Astrocyte (in vitro differentiated cells and primary cell): ENCODE measurements at regions not wholly inside any gene's neighbourhood (a gene's known extent, or its start where the extent isn't known, plus 50 kb on each side); places are given as distances from the start of the nearest gene placed in this dataset.

Experiments
- DNase-seq: peaks from one replicate; pipeline ENCODE4 v3.0.0-alpha.2; 2010; ENCODE audit warnings: low read depth
- FAIRE-seq: peaks from 2 replicates; lab custom pipeline; 2011; peaks lifted over from hg19 to GRCh38; lab: Jason Lieb, UNC
- H2AFZ ChIP-seq: 2 replicates; pipeline ENCODE4 v1.6.0; 2012; ENCODE audit warnings: low read depth, low read length, inconsistent platforms
- H3K27ac ChIP-seq: 2 replicates; pipeline ENCODE4 v1.5.1; 2011; ENCODE audit warnings: low read depth, low read length, inconsistent platforms
- H3K27me3 ChIP-seq: 2 replicates; pipeline ENCODE4 v1.6.0; 2011; ENCODE audit warnings: low read length, inconsistent platforms; ENCODE audit not compliant: insufficient read depth
- H3K36me3 ChIP-seq: 2 replicates; pipeline ENCODE4 v1.5.1; 2011; ENCODE audit warnings: low read length, inconsistent platforms; ENCODE audit not compliant: insufficient read depth
- H3K4me1 ChIP-seq: 2 replicates; pipeline ENCODE4 v1.5.1; 2011; ENCODE audit warnings: low read length, inconsistent platforms; ENCODE audit not compliant: insufficient read depth
- H3K4me2 ChIP-seq: 2 replicates; pipeline ENCODE4 v1.6.0; 2012; ENCODE audit warnings: low read length, inconsistent platforms
- H3K4me3 ChIP-seq: 2 replicates; pipeline ENCODE4 v1.5.1; 2011; ENCODE audit warnings: low read depth, mild to moderate bottlenecking, low read length, inconsistent platforms; ENCODE audit not compliant: insufficient read depth
- H3K79me2 ChIP-seq: 2 replicates; pipeline ENCODE4 v1.6.0; 2012; ENCODE audit warnings: mild to moderate bottlenecking, low read length, inconsistent platforms; ENCODE audit not compliant: insufficient read depth
- H3K9ac ChIP-seq: 2 replicates; pipeline ENCODE4 v1.6.0; 2012; ENCODE audit warnings: mild to moderate bottlenecking, low read length, inconsistent platforms
- H3K9me3 ChIP-seq: 2 replicates; pipeline ENCODE4 v1.5.1; 2012; ENCODE audit warnings: low read depth, mild to moderate bottlenecking, low read length, inconsistent platforms; ENCODE audit not compliant: insufficient read depth
- H4K20me1 ChIP-seq: 2 replicates; pipeline ENCODE4 v1.6.0; 2012; ENCODE audit warnings: low read length, inconsistent platforms; ENCODE audit not compliant: insufficient read depth
- H3K27ac Mint-ChIP-seq: one replicate; pipeline ENCODE4 v1.8.0; 2021; ENCODE audit warnings: mild to moderate bottlenecking, mixed read lengths; ENCODE audit not compliant: unreplicated experiment
- H3K27me3 Mint-ChIP-seq: one replicate; pipeline ENCODE4 v1.8.0; 2021; ENCODE audit warnings: low read depth, mixed read lengths; ENCODE audit not compliant: unreplicated experiment
- H3K36me3 Mint-ChIP-seq: one replicate; pipeline ENCODE4 v1.8.0; 2021; ENCODE audit warnings: low read depth, mixed read lengths; ENCODE audit not compliant: unreplicated experiment
- H3K4me1 Mint-ChIP-seq: one replicate; pipeline ENCODE4 v1.8.0; 2021; ENCODE audit warnings: low read depth, mixed read lengths; ENCODE audit not compliant: unreplicated experiment
- H3K4me3 Mint-ChIP-seq: one replicate; pipeline ENCODE4 v1.8.0; 2021; ENCODE audit warnings: mild to moderate bottlenecking, moderate library complexity, mixed read lengths; ENCODE audit not compliant: unreplicated experiment
- H3K9me3 Mint-ChIP-seq: one replicate; pipeline ENCODE4 v1.8.0; 2021; ENCODE audit warnings: mild to moderate bottlenecking, mixed read lengths; ENCODE audit not compliant: unreplicated experiment
- CTCF ChIP-seq: IDR thresholded peaks from 2 replicates; pipeline ENCODE4 v1.5.1; 2011; ENCODE audit warnings: low read depth, mild to moderate bottlenecking, inconsistent platforms, low read length, moderate library complexity; ENCODE audit not compliant: insufficient read depth
- EZH2 ChIP-seq: IDR thresholded peaks from 2 replicates; pipeline ENCODE4 v1.6.1; 2012; ENCODE audit warnings: mild to moderate bottlenecking, low read length, inconsistent platforms; ENCODE audit not compliant: insufficient read depth

GRCh38 chr20:55271371-55271770, 733.9 kb downstream of the CBLN4 start:
- H3K36me3 ChIP-seq, result no peaks in the 10 kb centered on the region
- no peak overlapping the region for H3K27ac ChIP-seq
- no peak overlapping the region for H2AFZ ChIP-seq
- Mint-ChIP-seq H3K9me3 (peaks cover 3% of the 10 kb centered on the region), H3K36me3 (no peaks in the 10 kb centered on the region), H3K27ac (no peak overlapping the region), H3K4me1 (no peaks in the 10 kb centered on the region), H3K27me3 (no peaks in the 10 kb centered on the region), H3K4me3 (no peak overlapping the region)
- peaks cover 8% of the 10 kb centered on the region for H3K4me1 ChIP-seq
- DNase-seq (no peak), FAIRE-seq (no peak)
- no peaks in the 10 kb centered on the region for H3K27me3 ChIP-seq
- H3K9ac ChIP-seq, result no peak overlapping the region
- no peaks in the 10 kb centered on the region for H4K20me1 ChIP-seq
- no peak overlapping the region for H3K4me3 ChIP-seq
- TF ChIP-seq EZH2, result no peak
- no peak for TF ChIP-seq CTCF
- no peaks in the 10 kb centered on the region for H3K9me3 ChIP-seq
- H3K4me2 ChIP-seq, result no peak overlapping the region
- H3K79me2 ChIP-seq, result no peaks in the 10 kb centered on the region

GRCh38 chr20:55269913-55270312, 735.4 kb downstream of the CBLN4 start:
- H3K27me3 ChIP-seq, result no peaks in the 10 kb centered on the region
- TF ChIP-seq EZH2, result no peak
- TF ChIP-seq CTCF, result no peak
- H3K9me3 ChIP-seq, result no peaks in the 10 kb centered on the region
- peaks cover 8% of the 10 kb centered on the region for H3K4me1 ChIP-seq
- no peak overlapping the region for H3K4me3 ChIP-seq
- no peaks in the 10 kb centered on the region for H3K79me2 ChIP-seq
- no peak overlapping the region for H2AFZ ChIP-seq
- Mint-ChIP-seq H3K27ac (no peak overlapping the region), H3K4me3 (no peak overlapping the region), H3K9me3 (no peaks in the 10 kb centered on the region), H3K36me3 (no peaks in the 10 kb centered on the region), H3K27me3 (no peaks in the 10 kb centered on the region), H3K4me1 (no peaks in the 10 kb centered on the region)
- no peak overlapping the region for H3K4me2 ChIP-seq
- H4K20me1 ChIP-seq, result no peaks in the 10 kb centered on the region
- FAIRE-seq, result no peak
- peak; percentile 4 for DNase-seq
- no peak overlapping the region for H3K27ac ChIP-seq
- H3K9ac ChIP-seq, result no peak overlapping the region
- no peaks in the 10 kb centered on the region for H3K36me3 ChIP-seq

- no peak for FAIRE-seq
These were observed 739.0 kb downstream of the CBLN4 start for GRCh38 chr20:55266361-55266760.

More at GRCh38 chr20:55266361-55266760, 739.0 kb downstream of the CBLN4 start:
- Histone ChIP-seq H4K20me1 (no peaks in the 10 kb centered on the region), H3K9ac (no peak overlapping the region), H3K4me2 (no peak overlapping the region), H3K4me1 (peaks cover 7% of the 10 kb centered on the region), H3K27me3 (no peaks in the 10 kb centered on the region), H3K36me3 (no peaks in the 10 kb centered on the region), H3K4me3 (no peak overlapping the region), H3K79me2 (no peaks in the 10 kb centered on the region), H2AFZ (no peak overlapping the region), H3K27ac (no peak overlapping the region), H3K9me3 (no peaks in the 10 kb centered on the region)
- no peak for DNase-seq
- H3K4me3 Mint-ChIP-seq, result no peak overlapping the region
- no peaks in the 10 kb centered on the region for H3K4me1 Mint-ChIP-seq
- no peaks in the 10 kb centered on the region for H3K9me3 Mint-ChIP-seq
- H3K36me3 Mint-ChIP-seq, result no peaks in the 10 kb centered on the region
- no peak overlapping the region for H3K27ac Mint-ChIP-seq
- TF ChIP-seq EZH2 (no peak), CTCF (no peak)
- no peaks in the 10 kb centered on the region for H3K27me3 Mint-ChIP-seq
